GM18909 (cell line): ENCODE measurements at regions not wholly inside any gene's neighbourhood (a gene's known extent, or its start where the extent isn't known, plus 50 kb on each side); places are given as distances from the start of the nearest gene placed in this dataset.

ENCODE experiments used
- ATAC-seq: cut with Tn5 transposase; IDR thresholded peaks from one replicate; pipeline ENCODE4 v1.9.1; 2021; ENCODE audit warnings: mild to moderate bottlenecking; ENCODE audit not compliant: unreplicated experiment, poor library complexity

DNA sequence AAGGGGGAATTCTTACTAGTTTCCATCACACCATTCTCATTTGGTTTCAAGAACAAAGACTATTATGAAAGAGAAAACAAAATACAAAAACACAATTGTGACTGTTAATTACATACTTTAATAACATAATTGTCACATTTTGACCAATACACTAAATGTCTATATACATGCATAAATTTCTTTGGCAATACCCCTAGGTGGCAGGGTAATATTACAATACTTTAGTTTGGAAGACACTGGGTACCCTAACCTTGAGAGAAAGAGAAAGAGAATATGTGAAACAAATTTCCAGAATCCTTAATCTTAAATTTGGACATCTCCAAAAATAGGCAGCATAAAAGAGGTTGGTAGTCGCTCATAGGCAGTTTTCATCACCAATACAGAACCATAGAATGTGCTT is 619.6 kb upstream of the ADAMTS16 start:
- ATAC-seq, result no peak

DNA sequence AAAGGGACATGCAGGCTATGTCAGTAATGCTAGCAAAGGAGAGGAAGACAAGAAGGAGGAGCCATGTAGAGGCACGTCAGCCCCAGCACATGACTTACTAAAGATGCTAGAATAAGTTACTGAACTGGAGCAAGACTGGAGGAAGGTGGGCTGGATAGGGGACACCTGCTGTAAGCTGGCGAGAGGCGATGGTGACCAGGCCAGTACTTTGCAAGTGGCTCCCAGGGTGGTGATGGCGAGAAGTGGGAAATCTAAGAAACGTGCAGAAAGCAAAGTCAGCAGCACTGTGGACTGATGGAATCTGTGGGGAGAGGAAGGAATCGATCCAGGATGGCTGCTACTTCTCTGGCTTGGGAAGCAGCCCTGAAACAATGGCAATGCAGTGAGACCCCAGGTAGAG is 617.1 kb upstream of the ADAMTS16 start:
- no peak for ATAC-seq

DNA sequence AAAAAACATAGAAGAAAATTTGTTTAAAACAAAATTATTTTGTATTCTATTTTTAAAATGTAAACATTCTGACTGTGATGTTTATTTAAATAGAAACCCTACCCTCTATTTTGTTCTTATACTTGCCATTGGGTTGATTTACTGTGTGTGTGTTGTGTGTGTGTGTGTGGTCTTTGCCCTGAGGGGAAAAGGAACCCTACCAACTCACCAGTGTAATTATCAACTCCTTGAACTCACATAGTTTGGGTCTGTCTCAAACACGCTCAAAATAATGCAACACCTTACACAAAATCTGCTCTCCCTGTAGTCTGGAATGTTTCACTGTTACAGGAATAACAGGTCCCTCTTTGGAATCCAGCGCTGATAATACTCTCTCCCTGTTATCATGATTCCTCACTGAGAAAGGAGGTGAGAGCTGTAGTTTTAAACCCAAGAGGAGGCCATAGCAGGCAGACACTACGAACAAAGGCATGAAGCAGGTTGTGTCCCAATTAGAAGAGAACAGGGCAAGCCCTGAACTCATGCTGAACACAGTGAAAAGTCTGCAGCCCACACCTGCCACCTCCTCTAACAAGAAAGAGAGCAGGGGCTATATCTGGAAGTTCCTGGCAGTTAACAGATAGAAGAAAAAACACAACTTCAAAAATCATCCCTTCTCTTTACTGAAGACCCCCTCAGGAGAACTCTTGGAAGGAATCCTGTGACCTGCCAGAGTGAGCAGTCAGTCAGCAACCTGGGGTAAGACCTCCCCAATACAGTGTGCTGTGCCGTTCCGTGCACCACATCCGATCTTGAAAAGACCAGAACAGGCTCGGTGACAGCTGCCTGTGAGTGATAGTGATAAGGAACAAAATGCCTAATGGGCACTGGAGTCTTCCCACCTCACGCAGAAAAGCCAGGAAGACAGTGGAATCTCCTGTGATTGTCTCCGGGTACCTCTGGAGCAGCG is 608.1 kb upstream of the ADAMTS16 start:
- no peak for ATAC-seq

DNA sequence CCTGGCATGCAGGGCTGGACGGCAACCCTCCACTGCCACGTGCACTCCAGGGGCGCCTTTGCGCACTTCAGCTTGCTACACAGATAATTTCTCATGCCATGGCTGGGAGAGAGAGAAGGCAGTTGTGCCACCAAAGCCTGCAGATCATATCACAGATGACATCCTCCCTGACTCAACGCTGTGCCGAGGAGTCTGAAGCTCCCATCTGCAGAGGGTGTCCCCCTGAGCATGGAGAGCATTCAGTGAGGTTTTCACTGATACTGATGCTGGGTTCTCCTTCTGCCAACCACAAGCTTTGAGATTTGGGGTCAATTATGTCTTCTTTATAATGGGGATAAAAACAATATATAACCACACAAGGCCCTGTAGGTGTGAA is 607.4 kb upstream of the ADAMTS16 start:
- ATAC-seq, result no peak

DNA sequence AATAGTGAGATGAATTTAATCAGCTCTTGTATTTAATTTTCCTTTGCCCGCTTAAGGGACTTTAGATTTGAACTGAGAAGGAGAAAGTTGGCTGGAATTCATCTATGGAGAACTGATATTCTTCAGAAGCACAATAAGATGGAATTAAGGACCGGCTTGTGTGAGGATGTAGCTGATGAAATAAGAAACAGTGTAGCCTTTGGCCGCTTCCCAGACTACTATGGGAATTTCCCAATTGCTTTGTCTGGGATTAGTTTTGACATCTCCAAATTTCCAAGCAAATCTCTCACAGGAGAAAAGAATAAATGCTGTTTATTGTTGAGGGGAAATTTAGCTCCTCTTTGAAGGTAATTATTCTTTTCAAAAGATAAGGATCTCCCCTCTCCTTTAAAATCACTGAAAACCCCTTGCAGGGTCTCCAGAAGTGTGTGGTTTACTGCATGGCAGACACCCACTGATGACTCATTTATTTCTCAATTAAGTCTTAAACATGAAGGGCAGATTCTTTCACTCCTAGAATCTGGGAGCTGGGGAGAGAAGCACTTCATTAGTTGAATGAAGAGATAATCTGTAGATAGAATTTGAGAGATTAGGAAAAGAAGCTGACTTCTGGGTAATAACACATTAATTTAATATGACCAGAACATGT is 606.5 kb upstream of the ADAMTS16 start:
- ATAC-seq, result no peak

DNA sequence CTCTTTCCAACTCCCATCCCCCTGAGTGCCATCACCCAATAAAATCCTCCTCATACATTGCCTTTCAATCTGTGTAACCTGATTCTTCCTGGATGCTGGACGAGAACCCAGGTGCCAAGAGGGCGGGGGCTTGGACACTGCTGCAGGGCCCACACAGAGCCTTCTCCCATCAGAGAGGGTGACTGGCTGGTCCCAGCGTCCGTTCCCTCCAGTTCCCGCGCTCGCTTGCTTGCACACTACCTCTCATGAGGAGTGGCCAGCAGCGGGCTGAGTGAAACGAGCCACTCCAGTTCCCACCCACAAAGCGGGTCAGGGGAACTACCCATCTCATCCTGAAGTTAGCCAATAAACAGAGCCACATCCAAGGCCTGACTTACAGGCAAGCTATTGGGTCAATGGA is 602.6 kb upstream of the ADAMTS16 start:
- ATAC-seq, result no peak

DNA sequence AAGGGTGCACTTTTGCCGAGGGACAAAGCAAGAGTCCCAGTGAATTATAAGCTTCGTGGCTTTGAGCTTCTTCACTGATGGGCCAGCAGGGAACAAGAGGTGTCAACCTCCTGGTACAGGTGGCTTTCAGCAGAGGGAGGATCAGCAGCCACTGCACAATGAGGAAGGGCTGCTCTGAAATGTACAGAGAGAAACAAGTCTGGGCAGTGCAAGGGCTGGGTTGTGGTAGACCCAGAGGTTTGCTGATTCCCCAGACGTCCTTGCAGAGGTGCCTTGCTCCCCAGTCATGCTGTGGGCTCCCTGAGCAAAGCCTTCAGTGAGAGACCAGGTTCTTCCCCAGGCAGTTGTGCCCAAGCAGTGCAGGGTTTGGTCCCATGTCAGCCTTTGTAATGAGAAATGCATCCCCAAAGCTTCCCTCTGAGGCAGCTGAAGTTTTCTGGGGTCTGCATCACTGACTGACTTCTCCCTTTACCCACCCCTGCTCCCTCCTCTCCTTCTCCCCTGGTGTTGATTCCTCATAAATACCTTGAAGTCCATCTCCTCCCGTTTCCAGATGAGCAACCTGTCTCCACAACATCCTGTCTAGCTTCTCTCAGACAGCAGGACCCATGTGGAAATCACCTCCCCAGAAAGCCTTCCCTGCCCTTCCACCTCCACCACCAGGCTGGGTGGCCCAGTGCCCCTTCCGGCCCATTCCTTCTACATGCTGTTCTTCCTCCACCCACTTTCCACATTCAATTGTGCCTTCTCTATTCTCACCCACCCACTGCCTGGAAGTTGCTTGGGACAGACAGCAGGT is 599.6 kb upstream of the ADAMTS16 start:
- ATAC-seq, result no peak

DNA sequence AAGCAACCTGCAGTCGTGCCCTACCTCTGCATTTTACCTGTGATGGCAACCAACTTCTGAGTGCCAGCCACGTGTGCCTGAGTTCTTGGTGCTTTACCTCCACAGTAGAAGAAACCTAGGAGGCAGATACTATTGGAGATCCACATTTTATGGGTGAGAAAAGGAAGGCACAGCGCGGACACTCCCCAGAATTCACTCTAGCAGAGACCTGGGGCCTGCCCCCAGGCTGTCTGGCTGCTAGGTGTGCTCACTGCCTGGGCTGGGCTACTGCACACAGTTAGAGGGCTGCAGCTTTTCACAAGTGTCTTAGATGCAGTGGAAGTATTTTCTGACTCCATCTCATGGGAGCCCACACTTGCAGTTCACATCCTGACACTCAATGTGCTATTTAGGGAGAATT is 598.8 kb upstream of the ADAMTS16 start:
- no peak for ATAC-seq

DNA sequence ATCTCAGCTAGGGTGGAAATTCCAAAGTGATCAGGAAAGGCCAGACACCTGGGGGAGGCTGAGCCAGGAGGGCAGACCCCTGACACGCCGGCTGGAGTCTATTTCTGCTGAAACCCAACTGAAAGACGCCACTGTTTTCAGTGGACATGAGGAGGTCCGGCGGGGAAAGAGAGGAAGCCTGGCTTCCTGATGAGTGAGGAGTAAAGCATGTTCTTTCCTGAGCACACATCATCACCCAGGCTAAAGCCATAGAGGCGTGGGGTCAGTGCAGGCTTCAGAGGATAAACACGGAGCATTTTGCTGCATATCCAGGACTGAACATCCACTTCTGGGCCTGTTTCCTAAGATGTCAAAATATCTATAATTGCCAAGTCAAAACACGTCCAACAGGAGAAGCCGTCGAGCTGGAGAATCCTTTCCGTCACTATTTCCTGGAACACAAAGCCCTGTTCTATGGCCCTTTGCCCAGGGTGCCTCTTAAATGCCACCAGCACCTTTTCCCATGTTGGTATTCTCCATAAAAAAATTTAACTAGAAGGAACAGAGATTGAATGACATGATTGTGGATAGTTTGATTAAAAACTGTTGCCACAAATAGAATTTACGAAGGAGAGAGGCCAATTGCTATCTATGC is 597.9 kb upstream of the ADAMTS16 start:
- ATAC-seq, result no peak

DNA sequence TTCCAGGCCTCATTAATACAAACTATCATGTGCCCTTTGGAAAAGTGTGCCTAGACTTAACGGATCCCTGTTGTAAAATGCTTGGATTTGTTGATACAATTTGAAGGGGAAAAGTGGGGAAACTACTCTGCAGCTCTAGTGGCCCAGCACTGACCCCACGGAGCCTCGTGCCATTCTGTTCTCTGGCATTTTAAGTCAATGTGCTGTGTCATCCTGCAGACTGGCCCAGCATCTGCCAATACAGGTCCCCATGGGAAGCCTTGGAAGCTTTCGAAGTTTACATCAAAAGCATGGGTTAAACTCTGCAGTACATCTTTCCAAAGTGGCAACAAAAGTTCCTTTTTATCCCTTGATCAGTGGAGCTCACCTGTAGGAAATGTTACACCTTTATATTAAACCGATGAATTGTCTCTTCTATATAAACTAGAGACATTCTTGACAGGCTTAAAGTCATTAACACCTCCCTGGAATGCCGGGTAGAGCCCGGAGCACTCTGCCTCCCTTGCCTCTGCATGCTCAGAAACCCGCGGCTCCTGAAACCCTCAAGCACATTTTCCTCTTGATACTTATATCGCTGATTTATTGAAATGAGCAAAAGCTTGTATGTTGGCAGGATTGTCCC is 596.0 kb upstream of the ADAMTS16 start:
- no peak for ATAC-seq

DNA sequence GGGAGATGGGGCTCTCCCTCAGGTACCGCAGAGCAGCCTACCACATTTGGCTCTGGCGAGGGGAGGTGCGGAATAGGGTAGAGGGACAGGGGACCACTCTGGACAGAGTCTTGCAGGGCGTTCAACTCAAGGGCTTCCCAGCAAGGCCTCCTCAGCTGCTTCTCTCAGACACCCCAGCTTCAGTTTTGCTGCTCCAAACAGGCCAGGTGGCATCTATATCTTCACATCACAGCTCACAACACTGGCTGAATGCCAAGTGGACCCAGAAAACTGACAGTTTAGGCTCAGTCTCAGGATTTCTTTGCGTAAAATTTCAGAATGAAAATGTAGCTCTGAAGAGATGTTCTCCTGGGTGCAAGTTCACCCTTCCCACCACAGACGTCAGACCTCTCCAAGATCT is 592.6 kb upstream of the ADAMTS16 start:
- no peak for ATAC-seq

DNA sequence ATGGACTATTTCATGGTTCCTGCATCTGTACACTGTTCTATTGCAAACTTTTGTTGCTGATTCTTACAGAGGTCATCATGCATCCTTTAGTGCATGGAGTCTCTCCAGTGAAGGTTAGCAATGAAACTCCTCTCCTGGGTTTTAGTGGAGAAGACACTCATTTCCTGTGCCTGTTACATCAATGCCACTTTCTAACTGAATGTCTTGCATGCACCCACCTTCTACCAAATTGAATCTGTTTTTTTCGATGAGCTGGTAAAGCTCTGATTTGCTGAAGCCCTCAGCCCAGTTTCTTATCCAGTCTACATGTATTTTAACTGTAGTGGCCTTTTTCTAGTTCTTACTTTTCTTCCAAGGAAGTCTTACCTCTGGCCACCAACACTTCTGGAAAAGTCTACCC is 591.8 kb upstream of the ADAMTS16 start:
- ATAC-seq, result no peak

DNA sequence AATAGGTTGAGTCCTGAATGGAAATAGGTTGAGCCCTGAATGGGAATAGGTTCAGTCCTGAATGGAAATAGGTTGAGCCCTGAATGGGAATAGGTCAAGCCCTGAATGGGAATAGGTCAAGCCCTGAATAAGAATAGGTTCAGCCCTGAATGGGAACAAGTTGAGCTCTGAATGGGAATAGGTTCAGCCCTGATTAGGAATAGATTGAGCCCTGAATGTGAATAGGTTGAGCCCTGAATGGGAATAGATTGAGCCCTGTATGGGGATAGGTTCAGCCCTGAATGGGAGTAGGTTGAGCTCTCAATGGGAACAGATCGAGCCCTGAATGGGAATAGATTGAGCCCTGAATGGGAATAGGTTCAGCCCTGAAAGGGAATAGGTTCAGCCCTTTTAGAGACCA is 590.8 kb upstream of the ADAMTS16 start:
- ATAC-seq, result no peak

DNA sequence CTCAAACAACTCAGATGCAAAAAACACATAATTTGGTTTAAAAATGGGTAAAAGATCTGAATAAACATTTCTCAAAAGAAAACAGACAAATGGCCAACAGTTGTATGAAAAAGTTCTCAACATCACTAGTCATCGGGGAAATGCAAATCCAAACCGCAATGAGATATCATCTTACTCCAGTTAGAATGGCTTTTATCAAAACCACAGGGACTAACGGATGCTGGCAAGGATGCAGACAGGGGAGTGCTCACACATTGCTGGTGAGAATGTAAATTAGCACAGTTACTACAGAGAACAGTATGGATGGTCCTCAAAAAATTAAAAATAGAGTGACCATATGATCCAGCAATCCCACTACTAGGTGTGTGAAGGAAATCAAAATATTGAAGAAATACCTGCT is 589.1 kb upstream of the ADAMTS16 start:
- ATAC-seq, result no peak

DNA sequence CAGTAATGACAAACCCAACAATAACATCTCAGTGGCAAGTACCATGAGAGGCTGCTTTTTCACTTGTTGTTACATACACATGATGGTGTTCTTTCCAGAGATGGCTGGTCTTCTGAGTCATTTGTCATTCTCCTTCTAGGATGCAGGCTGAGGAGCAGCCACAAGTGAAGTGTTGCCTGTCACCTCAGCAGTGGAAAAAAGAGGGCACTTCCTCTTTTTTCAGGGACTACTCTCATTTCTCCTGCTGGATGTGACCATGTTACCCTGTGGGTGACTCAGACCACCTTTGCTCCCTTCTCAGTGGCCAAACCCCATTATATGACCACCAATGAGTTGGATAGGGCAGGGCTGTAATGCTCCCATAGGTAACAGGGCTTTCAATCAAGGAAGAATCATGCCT is 587.0 kb upstream of the ADAMTS16 start:
- ATAC-seq, result no peak

DNA sequence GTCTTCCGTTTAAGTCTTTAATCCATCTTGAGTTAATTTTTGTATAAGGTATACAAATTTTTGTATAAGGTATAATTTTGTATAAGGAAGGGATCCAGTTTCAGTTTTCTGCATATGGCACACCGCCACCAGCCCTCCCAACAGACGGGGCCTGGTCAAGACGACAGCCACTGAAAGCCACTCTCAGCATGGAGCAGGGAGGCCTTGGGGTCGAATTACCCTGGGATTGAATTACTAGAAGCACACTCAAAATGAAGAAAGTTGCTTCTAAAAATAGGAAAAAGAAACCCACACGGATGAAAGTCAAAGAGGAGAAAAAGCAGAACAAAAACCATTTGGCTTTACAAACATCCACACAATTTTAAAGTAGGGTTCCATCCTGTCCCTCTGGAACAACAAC is 586.2 kb upstream of the ADAMTS16 start:
- ATAC-seq, result no peak

DNA sequence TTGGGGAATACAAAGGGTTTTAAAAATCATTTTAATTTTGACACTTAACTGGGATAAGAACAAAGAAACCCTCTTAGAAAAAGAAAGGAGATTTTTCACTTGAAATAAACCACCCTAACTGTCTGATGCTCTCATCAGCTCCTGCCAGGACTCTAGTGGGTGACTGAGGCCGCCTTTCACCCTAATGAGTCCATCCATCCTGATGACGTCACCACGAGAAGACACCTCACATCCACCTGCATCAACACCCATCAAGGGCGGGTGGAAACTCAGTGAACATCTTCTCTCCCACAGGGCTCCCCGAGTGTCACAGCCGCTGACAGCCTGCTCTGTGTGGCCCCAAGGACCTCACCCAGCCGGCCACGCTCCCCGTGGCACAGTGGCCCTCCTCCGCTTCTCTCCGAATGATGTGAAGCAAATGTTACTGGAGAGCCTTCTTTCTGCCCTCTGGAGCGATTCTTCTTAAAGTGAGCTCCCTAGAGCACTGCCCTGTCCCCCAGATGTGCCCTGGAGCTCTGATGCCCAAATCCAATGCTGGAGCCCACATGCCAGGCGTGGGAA is 584.3 kb upstream of the ADAMTS16 start:
- ATAC-seq, result no peak

DNA sequence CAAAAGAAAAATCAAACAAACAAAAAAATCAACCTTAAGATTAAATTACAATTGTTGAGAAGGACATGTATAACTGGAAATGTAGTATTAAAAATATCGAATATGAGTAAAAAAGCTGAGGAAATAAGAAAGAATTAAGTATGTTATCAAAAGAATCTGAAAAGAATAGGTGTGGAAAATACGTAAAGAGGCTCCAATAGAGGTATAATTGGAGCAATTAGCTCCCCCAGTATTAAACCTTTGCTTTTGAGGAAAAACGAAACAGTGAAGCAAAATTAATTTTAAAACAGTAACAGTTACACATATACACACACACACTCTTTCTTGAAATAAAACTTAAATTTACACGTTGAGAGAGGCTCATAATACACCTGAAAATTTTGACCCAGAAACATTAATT is 578.7 kb upstream of the ADAMTS16 start:
- no peak for ATAC-seq

DNA sequence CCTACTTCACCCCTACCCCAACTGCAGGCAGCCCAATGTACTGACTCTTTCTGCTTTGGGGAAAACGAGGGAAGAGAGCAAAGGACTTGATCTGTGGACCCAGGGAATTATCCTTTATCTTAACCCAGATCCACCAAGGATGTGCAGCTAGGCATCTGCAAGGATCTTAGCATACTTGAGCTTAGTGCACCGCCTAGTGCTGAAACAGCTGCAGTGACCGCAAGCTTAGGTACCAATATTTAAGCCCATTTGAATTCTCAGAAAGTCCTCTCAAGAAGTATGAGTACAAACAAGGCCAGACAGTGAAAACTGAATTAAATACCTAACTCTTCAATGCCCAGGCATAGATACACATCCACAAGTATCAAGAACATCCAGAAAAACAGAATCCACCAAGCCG is 576.7 kb upstream of the ADAMTS16 start:
- ATAC-seq, result no peak
